ENCODE measurements at regions not wholly inside any gene's neighbourhood (a gene's known extent, or its start where the extent isn't known, plus 50 kb on each side); places are given as distances from the start of the nearest gene placed in this dataset.

DNA sequence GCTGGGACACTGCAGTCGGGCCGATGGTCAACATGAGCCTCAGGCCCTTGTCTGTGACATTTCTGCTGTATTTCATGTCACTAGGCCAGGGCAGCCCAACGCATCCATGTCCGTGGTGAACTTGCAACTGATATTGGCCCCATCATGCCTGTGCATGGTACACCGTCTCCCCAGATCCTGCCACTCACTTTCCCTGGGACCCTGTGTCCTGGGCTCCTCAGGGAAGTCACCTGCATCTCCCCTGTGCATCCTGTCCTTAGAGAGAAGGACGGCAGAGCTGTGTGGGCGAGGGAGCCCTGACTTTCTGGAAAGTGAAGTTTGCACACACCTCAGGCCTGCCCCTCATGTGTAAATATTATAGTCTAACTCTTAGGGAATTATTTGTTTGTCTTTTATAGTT is 123.3 kb downstream of the ACKR3 start:
- no peak for DNase-seq

DNA sequence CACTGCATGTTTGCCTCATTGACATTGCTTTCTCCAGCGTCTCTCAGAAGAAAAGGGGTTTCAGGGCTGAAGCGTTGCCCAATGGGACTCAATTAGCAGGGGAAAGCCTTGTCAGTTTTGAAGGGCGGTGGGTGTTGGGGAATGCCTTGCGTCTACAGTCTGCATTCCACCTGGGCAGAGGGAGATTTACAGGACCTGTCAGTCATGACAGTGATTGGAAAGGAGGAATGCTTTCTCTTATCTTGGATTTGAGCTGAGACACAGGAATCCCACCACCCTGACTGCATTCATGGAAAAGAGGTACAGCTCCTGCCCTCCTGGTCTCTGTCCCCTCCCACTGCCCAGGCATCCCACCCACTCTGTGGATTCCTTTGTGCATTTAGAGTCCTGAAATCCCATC is 123.9 kb downstream of the ACKR3 start:
- DNase-seq: no peak

DNA sequence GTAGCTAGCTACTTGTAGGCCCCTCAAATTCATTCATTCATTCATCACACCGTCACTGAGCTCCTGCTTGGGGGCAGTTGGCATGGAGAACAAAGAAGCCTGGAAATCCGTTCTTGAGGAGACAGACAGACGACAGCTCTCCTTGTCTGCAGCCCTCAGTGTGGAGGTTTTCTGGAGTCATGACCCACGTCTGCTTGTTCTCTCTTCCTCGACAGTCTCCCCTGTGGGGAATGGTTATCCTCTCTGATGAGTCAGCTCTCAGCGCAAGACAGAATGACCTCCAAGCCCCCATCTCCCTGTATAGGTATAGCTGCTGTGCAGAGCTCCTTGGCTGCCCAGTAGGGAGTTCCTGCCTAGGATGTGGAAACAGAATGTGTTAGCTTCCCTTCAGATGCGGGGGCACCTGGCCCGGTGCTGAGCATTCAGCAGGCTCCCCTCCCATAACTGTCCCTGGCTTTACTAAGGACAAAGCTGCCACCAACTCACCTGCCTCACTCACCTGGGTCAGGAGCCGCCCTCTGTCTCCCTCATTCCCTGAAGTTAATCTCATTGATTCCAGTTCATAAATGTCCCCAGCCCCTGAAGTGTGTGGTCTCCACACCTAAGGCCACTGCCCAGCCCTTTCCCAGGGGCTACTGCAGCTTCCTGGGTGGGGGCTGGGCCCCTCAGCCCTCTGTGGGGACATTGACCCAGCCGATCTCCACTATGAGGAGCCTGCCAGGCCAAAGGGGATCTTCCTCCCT is 124.7 kb downstream of the ACKR3 start:
- no peak for DNase-seq

DNA sequence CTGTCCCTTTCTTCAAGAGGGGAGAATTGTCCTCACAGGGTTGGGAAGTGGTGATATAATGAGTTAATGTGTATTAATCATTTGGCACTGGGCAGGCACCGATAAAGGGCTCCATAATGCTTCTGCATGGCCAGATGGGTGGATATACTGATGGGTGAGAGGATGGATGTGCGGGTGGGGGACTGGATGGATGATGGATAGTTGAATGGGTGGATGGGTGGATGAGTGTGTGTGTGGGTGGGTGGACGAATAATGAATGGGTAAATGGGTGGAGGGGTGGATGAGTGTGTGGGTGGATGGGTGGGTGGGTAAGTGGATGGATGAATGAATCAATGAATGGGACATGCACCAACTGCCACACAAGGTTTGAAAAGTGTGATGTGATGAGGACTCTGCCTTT is 127.2 kb downstream of the ACKR3 start:
- DNase-seq: no peak

DNA sequence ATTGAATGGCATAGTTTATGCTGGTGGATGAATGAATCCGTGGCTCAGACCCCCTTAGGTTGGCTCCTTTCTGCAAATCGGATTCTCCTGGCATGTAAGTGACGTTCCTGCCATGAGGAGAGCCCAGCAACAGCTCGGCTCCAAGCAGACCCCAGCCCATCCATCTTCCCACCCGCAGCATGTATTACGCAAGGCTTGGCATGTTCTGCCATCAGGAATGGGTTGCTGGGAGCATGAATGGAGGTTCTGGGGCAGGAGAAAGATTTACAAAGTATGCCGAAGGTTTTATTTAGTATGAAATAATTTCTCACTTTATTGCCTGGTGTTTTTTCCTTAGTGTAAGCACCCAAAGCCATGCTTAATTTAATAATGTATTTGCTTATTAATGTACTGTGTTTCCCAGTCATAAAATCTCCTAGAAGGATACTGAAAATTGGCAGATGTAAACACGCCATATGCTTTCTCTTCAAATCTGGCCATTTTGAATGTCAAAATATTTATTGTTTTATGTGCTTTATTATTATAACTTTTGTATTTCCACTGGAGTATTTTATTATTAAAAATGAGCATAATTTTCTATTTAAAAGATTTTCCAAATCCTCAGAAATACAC is 128.5 kb downstream of the ACKR3 start:
- no peak for DNase-seq

DNA sequence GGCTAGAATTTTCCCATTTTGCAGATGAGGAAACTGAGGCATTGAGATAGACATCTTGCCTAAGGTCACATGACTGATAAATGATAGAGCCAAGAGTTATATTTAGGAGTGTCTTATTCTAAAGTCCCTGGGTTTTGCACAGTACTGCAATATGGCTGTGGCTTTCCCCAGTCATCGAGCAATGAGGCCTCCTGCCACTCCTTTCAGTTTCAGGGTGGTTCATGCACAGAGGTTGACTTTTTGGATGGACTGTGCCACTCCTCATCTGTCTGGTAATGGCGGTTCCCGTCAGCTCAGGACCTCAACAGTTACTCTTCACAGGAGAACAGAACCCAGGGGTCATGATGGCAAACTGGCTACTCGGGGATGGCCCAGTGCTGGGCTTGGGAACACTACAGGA is 131.1 kb downstream of the ACKR3 start:
- DNase-seq: no peak

DNA sequence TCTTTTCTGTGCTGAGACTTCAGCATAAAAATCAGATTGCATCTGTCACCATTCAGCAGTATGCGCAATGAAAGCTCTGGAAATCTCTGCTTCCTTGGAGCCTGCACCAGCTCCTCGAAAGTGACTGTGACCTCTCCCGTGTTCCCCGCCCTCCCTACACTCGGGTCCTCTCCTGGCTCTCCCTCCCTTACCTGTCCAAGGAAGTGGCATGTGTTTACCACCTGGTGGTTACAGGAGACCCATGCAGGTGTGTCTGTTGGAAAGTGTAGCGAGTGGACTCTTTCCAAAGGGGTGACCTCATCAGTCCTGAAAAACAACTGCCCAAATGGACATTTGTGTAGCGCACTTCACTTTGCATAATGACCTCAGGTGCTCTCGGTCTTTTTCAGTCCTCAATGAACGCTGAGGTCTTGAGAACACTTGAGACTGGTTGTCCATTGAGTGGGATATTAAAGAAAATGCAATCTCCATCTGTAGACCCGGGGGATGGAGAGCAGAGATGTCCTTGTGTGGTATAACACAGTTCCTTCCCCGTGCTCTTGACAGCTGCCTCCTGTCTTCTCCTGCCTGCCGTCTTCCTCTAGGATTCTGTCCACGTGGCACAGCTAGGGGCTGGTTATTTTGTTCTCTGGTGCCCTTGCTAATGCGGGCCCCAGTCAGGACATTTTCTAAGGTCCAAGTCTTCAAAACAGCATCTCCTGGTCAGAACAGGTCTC is 133.2 kb downstream of the ACKR3 start:
- DNase-seq: no peak

DNA sequence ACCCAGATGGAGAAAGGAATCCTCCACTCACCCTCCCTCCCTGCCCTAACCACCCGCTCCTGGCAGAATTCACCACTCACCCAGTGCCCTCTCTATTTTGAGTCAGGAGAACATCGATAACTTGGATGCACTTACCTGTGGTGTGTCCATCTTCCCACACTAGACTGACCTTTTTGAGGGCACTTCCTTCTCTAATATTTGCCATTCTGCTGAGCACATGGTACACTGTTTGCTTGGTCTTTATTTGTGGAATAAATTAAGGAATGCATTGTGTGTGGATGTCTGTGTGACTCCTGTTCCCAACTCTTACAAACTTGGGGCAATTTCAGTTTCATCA is 133.7 kb downstream of the ACKR3 start:
- DNase-seq: no peak

DNA sequence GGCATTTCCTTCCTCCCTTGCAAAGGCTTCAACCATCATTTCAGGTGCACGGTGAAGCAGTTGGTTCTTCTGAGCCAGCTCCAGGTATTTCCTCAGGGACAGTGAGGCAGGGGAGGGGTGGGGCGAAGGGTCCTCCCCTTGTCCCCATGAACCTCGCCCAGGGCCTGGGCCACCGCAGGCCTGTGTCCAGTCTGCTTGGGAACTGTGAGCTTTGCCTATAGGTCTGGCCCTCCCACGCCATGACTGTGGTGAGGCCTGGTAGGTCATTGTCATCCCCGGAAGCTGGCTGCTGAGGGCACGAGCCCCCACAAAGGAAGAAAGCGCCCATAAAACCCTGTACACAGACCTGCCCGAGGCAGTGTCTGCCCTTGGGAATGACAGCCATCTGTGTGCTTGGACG is 134.3 kb downstream of the ACKR3 start:
- DNase-seq: no peak

DNA sequence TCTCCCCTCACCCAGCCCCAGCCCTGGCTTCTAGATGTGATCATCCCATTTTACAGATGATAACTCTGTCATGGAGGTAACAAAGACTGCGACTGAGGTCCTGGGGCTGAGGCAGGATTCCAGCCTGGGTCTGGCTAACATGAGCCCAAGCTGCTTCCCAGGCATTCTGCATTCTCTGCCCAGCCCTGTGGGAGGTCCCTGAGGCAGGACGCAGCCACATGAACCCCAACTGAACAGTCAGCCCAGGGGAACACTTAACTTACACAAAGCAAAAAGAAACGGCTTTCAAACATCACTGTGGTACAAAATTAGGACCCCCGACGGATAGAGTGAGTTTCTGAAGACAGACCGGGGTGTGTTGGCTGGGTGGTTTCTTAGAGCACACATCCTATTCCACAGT is 135.3 kb downstream of the ACKR3 start:
- DNase-seq: no peak

DNA sequence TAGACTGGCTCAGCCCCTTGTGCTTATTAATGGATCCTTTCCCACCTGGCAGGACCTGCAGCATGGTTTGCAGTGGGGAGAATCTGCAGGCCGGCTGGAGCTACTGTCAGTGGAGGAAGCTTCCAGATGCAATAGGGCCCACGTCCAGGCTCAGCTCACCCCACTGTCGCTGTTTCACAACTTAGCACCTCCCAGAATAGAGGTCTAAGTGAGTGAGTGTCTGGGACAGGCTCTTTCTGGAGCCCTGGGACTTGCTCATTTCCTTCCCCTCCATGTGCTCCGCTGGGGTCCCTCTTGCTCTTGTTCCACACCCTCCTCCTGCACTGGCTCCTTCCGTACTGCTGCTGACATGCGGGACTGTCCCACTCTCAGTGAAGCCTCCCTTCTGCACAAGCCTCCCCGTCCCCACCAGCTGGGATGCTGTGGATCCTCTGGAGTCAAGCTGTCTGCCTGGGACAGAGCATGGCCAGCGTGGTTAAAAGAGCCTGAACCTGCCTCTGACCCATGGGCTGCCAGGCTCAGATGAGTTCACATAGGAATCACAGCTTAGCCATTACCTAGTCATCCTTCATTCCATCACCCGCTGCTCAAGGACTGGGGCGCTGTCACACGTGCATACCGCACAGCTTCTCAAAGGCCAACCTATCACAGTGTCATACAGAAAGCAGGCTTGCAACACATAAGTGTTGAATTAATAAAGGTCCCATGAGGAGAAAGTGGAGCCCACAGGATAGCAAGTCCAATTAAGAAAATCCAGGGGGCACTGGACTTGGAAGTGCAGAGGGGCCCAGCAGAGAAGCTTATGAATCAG is 135.9 kb downstream of the ACKR3 start:
- no peak for DNase-seq

DNA sequence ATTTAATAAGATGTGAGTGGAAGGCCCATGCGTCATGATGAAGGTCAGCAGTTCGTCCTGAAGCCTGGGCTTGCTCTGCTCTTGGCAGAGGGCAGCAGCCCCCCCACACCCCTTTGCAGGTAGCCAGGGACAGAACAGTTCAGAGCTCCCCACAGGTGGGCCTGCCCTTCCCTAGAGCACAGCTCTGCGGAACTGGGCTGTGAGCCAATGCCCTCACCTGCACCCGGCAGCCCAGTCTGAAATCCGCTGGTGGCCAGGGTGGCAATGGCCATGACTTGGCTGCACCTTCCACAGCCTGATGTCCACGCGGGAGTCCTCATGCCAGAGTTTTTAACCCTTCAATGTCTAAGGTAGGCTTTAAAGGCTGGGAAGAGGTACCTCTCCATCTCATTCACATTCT is 136.7 kb downstream of the ACKR3 start:
- DNase-seq: peak; percentile 54

DNA sequence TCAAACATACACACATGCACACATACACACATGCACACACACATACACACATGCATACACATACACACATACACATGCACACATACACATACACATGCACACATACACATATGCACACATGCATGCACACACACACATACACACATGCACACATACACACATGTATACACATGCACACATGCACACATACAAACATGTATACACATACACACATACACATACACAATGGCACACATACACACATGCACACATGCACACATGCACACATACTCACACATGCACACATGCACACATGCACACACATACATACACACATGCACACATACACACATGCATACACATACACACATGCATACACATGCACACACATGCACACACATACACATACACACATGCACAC is 137.2 kb downstream of the ACKR3 start:
- DNase-seq: no peak

DNA sequence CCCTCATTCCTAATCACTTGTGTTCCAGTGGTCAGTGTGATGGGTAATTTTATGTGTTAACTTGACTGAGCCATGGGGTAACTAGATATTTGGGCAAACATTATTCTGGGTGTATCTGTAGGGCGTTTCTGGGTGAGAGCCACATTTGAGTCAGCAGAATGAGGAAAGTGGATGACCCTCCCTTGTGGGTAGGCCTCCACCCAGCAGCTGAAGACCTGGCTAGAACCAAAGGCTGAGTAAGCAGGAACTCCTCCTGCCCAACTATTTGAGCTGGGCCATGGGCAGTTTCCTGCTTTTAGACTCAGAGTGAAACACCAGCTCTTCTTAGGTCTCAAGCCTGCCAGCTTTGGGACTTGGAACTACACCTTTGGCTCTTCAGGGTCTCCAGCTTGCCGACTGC is 141.8 kb downstream of the ACKR3 start:
- DNase-seq: no peak

DNA sequence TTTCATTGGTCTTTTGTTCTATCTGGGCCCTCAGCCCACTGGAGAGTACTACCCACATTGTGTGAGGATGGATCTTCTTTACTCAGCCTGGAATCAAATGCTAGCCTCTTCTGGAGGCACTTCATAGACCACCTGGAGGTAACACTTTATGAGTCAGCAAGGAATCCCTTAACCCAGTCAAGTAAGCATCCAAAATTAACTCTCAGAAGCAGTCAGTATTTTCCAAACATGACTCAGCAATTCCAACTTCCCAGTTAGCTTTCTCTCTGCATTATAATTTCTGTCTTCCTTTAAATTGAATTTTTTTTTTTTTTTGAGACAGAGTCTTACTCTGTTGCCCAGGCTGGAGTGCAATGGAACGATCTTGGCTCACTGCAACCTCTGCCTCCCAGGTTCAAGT is 142.7 kb downstream of the ACKR3 start:
- peak; percentile 38 for DNase-seq

DNA sequence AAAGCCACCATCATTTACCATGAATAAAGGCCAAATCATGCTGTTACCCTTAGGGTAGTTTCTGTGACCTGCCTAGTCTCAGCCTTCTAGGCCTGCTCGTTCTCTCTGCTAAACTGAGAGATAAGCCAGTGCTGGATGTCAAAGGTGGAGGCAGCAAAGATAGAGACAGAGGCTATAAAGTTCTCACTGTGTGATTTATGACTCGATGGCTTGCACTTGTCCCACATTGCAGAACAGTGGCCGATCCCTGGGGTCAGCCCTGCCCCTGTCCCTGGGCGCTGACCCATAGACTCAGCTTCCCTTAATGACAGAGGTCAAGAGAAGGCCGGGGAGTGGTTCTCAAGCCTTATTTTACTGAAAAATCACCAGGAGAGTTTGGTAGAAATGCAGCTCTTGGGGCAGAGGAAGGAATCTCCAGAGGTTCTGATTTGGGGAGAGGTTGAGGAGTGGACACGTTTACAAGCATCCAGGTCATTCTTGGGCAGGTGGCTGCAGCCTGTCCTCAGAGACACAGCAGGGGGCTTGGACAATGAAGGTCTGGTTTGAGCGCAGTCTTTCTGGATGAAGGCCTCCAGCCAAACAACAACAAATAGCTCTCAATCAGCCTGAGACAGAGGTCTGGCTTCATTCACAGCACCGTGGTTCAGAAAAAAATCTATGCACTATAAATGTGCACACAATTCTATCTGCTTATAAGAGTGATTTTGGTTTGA is 143.5 kb downstream of the ACKR3 start:
- DNase-seq: no peak

DNA sequence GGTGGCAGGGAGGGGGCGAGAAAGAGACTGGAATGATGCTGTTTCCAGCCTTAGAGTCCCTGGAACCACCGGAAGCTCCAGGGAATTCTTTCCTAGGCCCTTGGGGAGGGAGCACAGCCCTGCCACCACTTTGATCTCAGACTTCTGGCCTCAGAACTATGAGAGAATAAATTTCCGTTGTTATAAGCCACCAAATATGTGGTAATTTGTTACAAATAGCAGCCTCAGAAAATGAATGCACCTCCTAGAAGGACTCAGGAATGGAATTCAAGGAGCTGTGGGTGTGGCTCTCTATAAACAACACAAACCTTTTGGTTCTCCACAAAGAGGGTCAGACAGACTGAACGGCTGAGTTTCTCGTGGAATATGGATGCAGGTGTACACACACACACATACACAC is 144.5 kb downstream of the ACKR3 start:
- no peak for DNase-seq

DNA sequence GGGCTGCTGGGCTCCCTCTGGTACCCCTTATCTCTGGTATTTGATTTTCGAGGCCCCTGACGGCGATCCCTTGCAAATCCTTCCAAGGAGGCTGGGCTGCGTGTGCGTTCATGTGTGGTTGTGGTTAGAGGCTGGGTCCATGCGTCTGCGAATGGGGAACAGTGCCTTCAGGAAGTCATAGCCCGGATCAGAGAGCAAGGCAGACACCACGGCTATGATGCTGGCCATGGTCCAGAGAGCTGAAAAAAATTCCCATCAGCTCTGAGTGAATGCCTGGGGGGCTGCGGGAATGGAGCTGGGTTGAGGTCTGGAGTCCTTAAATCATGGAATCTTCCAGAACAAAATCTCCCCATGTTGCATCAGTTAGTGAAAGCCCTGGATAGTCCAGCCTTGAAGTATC is 145.5 kb downstream of the ACKR3 start:
- DNase-seq: no peak

DNA sequence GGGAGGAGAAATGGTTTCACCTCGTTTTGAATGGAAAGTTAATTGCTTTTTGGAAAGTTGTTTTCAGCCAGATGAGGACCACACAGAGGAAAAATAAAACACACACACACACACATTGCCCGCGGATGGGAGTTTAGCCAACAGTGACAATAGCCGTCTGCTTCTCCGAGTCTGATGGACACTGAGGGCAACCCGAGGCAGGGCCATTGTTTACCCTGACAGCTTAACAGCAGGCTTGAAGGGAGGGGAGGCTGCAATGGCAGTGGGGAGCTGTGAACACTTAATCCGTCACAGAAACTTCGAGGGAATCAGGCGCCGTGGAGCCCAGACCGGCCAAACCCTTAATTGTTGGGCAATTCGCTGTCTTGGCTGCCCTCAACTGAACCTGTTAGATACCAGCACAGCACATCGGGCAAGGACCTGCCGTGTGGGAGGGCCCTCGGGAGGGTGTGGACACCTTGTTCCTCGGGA is 145.9 kb downstream of the ACKR3 start:
- DNase-seq: no peak

DNA sequence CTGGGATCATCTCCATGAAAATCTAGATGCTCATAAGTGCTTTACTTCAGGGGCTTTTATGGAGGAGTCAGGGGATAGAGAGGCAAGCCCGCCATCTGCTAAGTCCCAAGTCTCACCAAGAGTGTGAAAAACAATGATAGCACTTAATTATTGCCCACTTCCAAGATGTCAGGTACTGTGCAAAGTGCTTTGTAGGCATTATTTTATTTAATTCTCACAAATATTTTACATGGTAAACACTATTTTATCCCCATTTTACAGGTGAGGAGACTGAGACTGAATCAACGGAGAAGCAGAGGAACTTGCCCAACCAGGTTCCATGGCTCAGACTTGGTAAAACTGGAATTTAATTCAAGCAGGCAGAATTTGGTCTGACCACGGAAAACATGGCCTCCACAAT is 147.5 kb downstream of the ACKR3 start:
- no peak for DNase-seq

DNA sequence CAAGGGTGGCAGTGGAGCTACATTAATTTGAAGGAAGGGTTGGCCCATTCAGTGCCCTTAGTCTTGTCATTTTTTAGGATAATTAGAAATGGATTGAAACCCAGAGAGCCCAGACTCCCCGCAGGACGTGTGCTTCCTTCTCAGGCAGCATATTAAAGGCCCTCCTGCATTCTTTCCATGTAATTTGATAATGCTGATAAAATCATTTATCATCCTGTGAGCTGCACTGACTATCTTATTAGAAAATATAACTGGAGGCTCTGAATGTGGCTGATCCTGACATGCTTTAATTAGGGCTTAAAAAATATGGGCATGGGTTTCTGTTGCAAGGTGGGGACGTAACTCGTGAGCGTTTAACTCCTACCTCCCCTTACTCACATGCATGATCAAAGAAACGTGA is 148.1 kb downstream of the ACKR3 start:
- DNase-seq: no peak

DNA sequence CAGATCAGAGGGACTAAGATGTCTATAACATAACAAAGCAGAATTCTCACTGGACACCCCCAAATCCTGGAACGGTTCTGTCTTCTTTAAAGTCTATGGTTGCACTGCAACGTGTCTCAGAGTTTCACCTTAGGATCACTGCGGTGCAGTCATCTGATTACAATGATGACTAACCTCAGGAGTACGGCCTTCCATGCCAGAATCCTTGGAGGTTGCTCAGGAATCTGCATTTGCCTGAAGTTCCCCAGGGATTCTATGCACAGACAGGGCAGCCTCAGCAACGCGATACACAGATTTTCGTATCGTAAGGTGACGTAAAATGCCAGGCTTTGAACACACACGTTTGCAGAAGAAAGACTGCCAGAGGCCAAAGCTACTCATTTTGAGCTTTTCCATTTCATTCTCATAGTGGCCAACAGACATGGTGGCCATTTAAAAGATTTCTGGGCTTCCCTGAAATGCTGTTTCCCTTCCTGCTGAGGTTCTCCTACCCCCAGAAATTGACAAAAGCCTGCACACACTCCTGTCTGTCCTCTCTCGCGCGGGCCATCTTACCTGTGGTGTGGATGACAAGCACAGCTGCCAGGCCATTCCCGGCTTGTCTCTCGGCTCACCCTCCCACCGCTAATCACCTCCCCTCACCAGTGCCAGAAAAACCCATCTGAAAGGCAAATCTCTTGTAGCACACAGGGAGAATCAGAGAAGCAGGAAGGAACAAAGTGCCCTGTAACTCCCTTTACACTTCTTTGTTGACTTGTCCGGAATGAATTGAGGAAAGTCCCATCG is 148.8 kb downstream of the ACKR3 start:
- no peak for DNase-seq

All from NCI-H345 (cell line).